ENCODE measurements at regions not wholly inside any gene's neighbourhood (a gene's known extent, or its start where the extent isn't known, plus 50 kb on each side); places are given as distances from the start of the nearest gene placed in this dataset.
A peak's percentile ranks its signal among the peaks of the same experiment; 100 is the strongest.

GRCh38 chr5:42321785-42322184, 101.5 kb upstream of the GHR start:
- peak in 1 of 4 donors; percentile 6 for DNase-seq (ENCODE audit: low read depth in 4 of 4, low spot score in 2 of 4)

- no peak for DNase-seq (ENCODE audit: low read depth in 4 of 4, low spot score in 2 of 4)
Observed at GRCh38 chr5:42337143-42337542, 86.1 kb upstream of the GHR start.

- DNase-seq (ENCODE audit: low read depth in 4 of 4, low spot score in 2 of 4), result no peak
Observed at GRCh38 chr5:42337607-42338006, 85.6 kb upstream of the GHR start.

- no peak for DNase-seq (ENCODE audit: low read depth in 4 of 4, low spot score in 2 of 4)
Observed at GRCh38 chr5:42338136-42338535, 85.1 kb upstream of the GHR start.

- DNase-seq (ENCODE audit: low read depth in 4 of 4, low spot score in 2 of 4), result no peak
Observed at GRCh38 chr5:42349163-42349562, 74.1 kb upstream of the GHR start.

GRCh38 chr5:42351956-42352355, 71.3 kb upstream of the GHR start:
- DNase-seq (ENCODE audit: low read depth in 4 of 4, low spot score in 2 of 4), result no peak

- peak in 1 of 4 donors; percentile 15 for DNase-seq (ENCODE audit: low read depth in 4 of 4, low spot score in 2 of 4)
Observed at GRCh38 chr5:42360056-42360455, 63.2 kb upstream of the GHR start.

GRCh38 chr5:42360616-42361314, 62.5 kb upstream of the GHR start:
- DNase-seq (ENCODE audit: low read depth in 4 of 4, low spot score in 2 of 4), result no peak

GRCh38 chr5:42361315-42361688, 61.9 kb upstream of the GHR start:
- DNase-seq (ENCODE audit: low read depth in 4 of 4, low spot score in 2 of 4), result no peak

GRCh38 chr5:42366051-42366450, 57.2 kb upstream of the GHR start:
- DNase-seq (ENCODE audit: low read depth in 4 of 4, low spot score in 2 of 4), result no peak

Measured in left renal cortex interstitium (tissue), 4 donors.